Vagina (tissue), 2 donors: ENCODE measurements at regions not wholly inside any gene's neighbourhood (a gene's known extent, or its start where the extent isn't known, plus 50 kb on each side); places are given as distances from the start of the nearest gene placed in this dataset.

Experiments used
- POLR2A ChIP-seq, 2 donors: fragments of 450-650 bp; IDR thresholded peaks; one replicate each; pipeline ENCODE4 v1.6.1; 2017; ENCODE audit warnings: antibody characterized with exemption in 2 of 2, mild to moderate bottlenecking in 2 of 2, moderate library complexity in 2 of 2
- POLR2AphosphoS5 ChIP-seq, 2 donors: sonication (generic); formaldehyde crosslinking; IDR thresholded peaks; one replicate each; pipeline ENCODE4 v1.9.0; 2017; ENCODE audit warnings: antibody characterized with exemption in 2 of 2, mild to moderate bottlenecking in 2 of 2, low read depth in 1 of 2; ENCODE audit not compliant: insufficient read depth in 1 of 2
- TF ChIP-seq, protein P1 (sequence below), 3 experiments: fragments of 450-650 bp in 2 of 3; fragments of 200-600 bp in 1 of 3; sonication (generic) in 1 of 3; IDR thresholded peaks; one replicate each; pipeline ENCODE4 v1.5.1; 2017 to 2019; ENCODE audit warnings: antibody characterized with exemption in 3 of 3, mild to moderate bottlenecking in 2 of 3, moderate library complexity in 2 of 3

DNA sequence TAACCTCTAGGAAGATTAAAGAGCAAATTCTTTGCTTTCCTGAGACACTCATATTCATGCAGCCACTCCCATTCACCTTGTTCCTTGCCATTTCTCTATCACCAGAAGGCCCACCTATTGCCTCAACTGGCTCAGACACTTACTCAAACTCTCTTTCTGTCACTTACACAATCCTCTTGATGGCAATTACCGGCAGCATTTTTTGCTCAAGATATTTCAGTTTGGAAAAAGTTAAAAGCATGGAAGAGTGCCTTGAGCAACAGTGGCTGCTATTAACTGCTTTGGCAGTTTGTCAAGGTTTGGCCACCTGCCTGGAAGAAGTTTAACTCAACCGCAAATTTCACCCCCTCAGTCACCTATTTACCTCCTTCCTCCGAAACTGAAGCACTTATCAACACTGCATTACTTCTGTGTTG, 1104.0 kb upstream of the PIK3C3 start:
- TF ChIP-seq, protein P1, sequence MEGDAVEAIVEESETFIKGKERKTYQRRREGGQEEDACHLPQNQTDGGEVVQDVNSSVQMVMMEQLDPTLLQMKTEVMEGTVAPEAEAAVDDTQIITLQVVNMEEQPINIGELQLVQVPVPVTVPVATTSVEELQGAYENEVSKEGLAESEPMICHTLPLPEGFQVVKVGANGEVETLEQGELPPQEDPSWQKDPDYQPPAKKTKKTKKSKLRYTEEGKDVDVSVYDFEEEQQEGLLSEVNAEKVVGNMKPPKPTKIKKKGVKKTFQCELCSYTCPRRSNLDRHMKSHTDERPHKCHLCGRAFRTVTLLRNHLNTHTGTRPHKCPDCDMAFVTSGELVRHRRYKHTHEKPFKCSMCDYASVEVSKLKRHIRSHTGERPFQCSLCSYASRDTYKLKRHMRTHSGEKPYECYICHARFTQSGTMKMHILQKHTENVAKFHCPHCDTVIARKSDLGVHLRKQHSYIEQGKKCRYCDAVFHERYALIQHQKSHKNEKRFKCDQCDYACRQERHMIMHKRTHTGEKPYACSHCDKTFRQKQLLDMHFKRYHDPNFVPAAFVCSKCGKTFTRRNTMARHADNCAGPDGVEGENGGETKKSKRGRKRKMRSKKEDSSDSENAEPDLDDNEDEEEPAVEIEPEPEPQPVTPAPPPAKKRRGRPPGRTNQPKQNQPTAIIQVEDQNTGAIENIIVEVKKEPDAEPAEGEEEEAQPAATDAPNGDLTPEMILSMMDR (IDR thresholded peaks at IDR 0.05): no peak
- TF ChIP-seq POLR2A (IDR thresholded peaks at IDR 0.05): no peak
- no peak for TF ChIP-seq POLR2AphosphoS5 (IDR thresholded peaks at IDR 0.05; ENCODE audit: insufficient read depth in 1 of 2, low read depth in 1 of 2)
